ENCODE measurements at regions not wholly inside any gene's neighbourhood (a gene's known extent, or its start where the extent isn't known, plus 50 kb on each side); places are given as distances from the start of the nearest gene placed in this dataset.

GRCh38 chr4:10173754-10174749 is 57.5 kb upstream of the WDR1 start:
- peak in 1 of 2 experiments; percentile 26 for DNase-seq

GRCh38 chr4:10173037-10173753 is 56.6 kb upstream of the WDR1 start:
- DNase-seq = no peak

- DNase-seq = no peak
These were observed 55.8 kb upstream of the WDR1 start for GRCh38 chr4:10172278-10172921.

GRCh38 chr4:10171055-10171454 is 54.5 kb upstream of the WDR1 start:
- no peak for DNase-seq

GRCh38 chr4:10169839-10170387 is 53.3 kb upstream of the WDR1 start:
- DNase-seq = no peak

- DNase-seq = no peak
These were observed 51.6 kb upstream of the WDR1 start for GRCh38 chr4:10168151-10168550.

- no peak for DNase-seq
These were observed 50.6 kb upstream of the WDR1 start for GRCh38 chr4:10167201-10167600.
